Suprapubic skin (tissue), 3 donors: ENCODE measurements at regions not wholly inside any gene's neighbourhood (a gene's known extent, or its start where the extent isn't known, plus 50 kb on each side); places are given as distances from the start of the nearest gene placed in this dataset.

Source experiments
- EP300 ChIP-seq: sonication (generic); formaldehyde crosslinking; IDR thresholded peaks from one replicate; pipeline ENCODE4 v1.6.1; 2017; ENCODE audit warnings: antibody characterized with exemption
- TF ChIP-seq, protein P1 (sequence below), 2 donors: fragments of 200-600 bp in 1 of 2; fragments of 450-650 bp in 1 of 2; sonication (generic) in 1 of 2; IDR thresholded peaks; one replicate each; pipeline ENCODE4 v1.5.1; 2016 to 2019; ENCODE audit warnings: antibody characterized with exemption in 2 of 2, mild to moderate bottlenecking in 1 of 2, moderate library complexity in 1 of 2

DNA sequence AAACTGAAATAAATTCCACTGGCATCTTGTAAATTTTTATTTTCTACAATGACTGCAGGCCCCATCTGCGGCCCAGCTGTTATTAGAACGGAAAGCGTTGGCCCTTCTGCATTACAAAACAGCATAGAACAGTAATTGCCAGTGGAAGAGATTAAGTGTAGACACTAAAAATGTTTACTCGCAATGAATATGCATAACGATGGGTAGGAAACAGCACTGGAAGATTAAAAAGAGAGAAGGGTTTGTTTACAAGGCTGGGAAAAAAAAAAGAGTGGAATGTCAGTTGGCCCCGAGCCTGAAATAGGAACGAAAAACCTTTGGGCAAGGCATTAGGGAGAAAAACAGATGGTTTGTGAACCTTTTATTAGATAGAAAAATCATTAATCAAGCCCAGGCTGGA, 275.9 kb upstream of the TCF4 start:
- TF ChIP-seq, protein P1, sequence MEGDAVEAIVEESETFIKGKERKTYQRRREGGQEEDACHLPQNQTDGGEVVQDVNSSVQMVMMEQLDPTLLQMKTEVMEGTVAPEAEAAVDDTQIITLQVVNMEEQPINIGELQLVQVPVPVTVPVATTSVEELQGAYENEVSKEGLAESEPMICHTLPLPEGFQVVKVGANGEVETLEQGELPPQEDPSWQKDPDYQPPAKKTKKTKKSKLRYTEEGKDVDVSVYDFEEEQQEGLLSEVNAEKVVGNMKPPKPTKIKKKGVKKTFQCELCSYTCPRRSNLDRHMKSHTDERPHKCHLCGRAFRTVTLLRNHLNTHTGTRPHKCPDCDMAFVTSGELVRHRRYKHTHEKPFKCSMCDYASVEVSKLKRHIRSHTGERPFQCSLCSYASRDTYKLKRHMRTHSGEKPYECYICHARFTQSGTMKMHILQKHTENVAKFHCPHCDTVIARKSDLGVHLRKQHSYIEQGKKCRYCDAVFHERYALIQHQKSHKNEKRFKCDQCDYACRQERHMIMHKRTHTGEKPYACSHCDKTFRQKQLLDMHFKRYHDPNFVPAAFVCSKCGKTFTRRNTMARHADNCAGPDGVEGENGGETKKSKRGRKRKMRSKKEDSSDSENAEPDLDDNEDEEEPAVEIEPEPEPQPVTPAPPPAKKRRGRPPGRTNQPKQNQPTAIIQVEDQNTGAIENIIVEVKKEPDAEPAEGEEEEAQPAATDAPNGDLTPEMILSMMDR (IDR thresholded peaks at IDR 0.05) = no peak
- TF ChIP-seq EP300 = no peak
